Activated CD8-positive, alpha-beta T cell treated with anti-CD3 and anti-CD28 coated beads, Interleukin-2, amount 10 ng/mL, durations not matched to agents 7 days and 5 days (primary cell): ENCODE measurements at regions not wholly inside any gene's neighbourhood (a gene's known extent, or its start where the extent isn't known, plus 50 kb on each side); places are given as distances from the start of the nearest gene placed in this dataset.
A peak's percentile ranks its signal among the peaks of the same experiment; 100 is the strongest.
"Not testable (repeated sequence)": the region's sequence is repeated elsewhere in the genome, so short reads cannot be mapped to it uniquely, and the experiment has no call there.

Source experiments
- ATAC-seq: fragments of 150-1000 bp; cut with Tn5 transposase; one replicate; pipeline ENCODE4 v1.10.0; 2021; ENCODE audit warnings: moderate library complexity
- CTCF ChIA-PET: fragments of 350-600 bp; sonication (Branson Sonifier 250); formaldehyde crosslinking; loops from one replicate; lab custom pipeline; 2021; ENCODE audit warnings: antibody characterized with exemption; lab: Charles Lee
- POLR2A ChIA-PET: fragments of 350-600 bp; sonication (Branson Sonifier 250); formaldehyde crosslinking; loops from one replicate; lab custom pipeline; 2021; ENCODE audit warnings: antibody characterized with exemption; lab: Charles Lee
- DNase-seq: peaks from one replicate; pipeline ENCODE4 v3.0.0-alpha.2; 2020
- H3K27ac Mint-ChIP-seq: one replicate; pipeline ENCODE4 v1.8.0; 2021; ENCODE audit warnings: mild to moderate bottlenecking, mixed read lengths
- H3K27me3 Mint-ChIP-seq: one replicate; pipeline ENCODE4 v1.8.0; 2021; ENCODE audit warnings: low read depth, mixed read lengths
- H3K36me3 Mint-ChIP-seq: one replicate; pipeline ENCODE4 v1.8.0; 2021; ENCODE audit warnings: low read depth, mixed read lengths
- H3K4me1 Mint-ChIP-seq: one replicate; pipeline ENCODE4 v1.8.0; 2021; ENCODE audit warnings: low read depth, mixed read lengths
- H3K4me3 Mint-ChIP-seq: one replicate; pipeline ENCODE4 v1.8.0; 2021; ENCODE audit warnings: mild to moderate bottlenecking, mixed read lengths
- H3K9me3 Mint-ChIP-seq: one replicate; pipeline ENCODE4 v1.8.0; 2022; ENCODE audit warnings: mixed read lengths; ENCODE audit not compliant: insufficient read depth

GRCh38 chr1:121443001-121443540, 258.3 kb downstream of the SRGAP2C start:
- Mint-ChIP-seq H3K4me1 (peaks cover 11% of the 10 kb centered on the region), H3K9me3 (peaks cover 7% of the 10 kb centered on the region), H3K27me3 (peaks cover 3% of the 10 kb centered on the region), H3K27ac (no peak overlapping the region), H3K4me3 (no peak overlapping the region), H3K36me3 (no peaks in the 10 kb centered on the region)
- ChIA-PET CTCF (no interaction called here), POLR2A (no interaction called here)
- no peak for DNase-seq
- ATAC-seq, result no peak

- POLR2A ChIA-PET, result no interaction called here
- H3K27me3 Mint-ChIP-seq, result no peaks in the 10 kb centered on the region
- H3K9me3 Mint-ChIP-seq, result peaks cover 4% of the 10 kb centered on the region
- no peak overlapping the region for H3K27ac Mint-ChIP-seq
- CTCF ChIA-PET, result no interaction called here
- H3K4me1 Mint-ChIP-seq, result peaks cover 13% of the 10 kb centered on the region
- H3K4me3 Mint-ChIP-seq, result no peak overlapping the region
- ATAC-seq (no peak), DNase-seq (no peak)
- no peaks in the 10 kb centered on the region for H3K36me3 Mint-ChIP-seq
These were observed 259.3 kb downstream of the SRGAP2C start for GRCh38 chr1:121444096-121444495.

- ATAC-seq (no peak), DNase-seq (no peak)
- Mint-ChIP-seq H3K27me3 (no peaks in the 10 kb centered on the region), H3K4me3 (no peak overlapping the region), H3K27ac (no peak overlapping the region), H3K9me3 (peaks cover 4% of the 10 kb centered on the region), H3K36me3 (no peaks in the 10 kb centered on the region), H3K4me1 (peaks cover 13% of the 10 kb centered on the region)
- CTCF ChIA-PET, result interaction anchor here (1.0 to 1.6 kb wide), 4 partner anchors 9 to 16 kb away, joined by 4 to 6 read pairs (median 4); no protein-coding TSS in a partner anchor
- POLR2A ChIA-PET, result no interaction called here
These were observed 260.9 kb downstream of the SRGAP2C start for GRCh38 chr1:121445679-121446078.

GRCh38 chr1:121447280-121447923, 262.6 kb downstream of the SRGAP2C start:
- H3K27me3 Mint-ChIP-seq, H3K4me3 Mint-ChIP-seq, POLR2A ChIA-PET, H3K9me3 Mint-ChIP-seq, ATAC-seq, DNase-seq, H3K27ac Mint-ChIP-seq, H3K36me3 Mint-ChIP-seq: not testable (repeated sequence)
- H3K4me1 Mint-ChIP-seq, result peaks cover 13% of the 10 kb centered on the region
- CTCF ChIA-PET, result interaction anchor here (1.3 to 1.4 kb wide), 2 partner anchors 12 to 31 kb away, joined by 3 to 4 read pairs; no protein-coding TSS in a partner anchor

- POLR2A ChIA-PET, H3K36me3 Mint-ChIP-seq, H3K4me3 Mint-ChIP-seq, DNase-seq, H3K27ac Mint-ChIP-seq, ATAC-seq, H3K9me3 Mint-ChIP-seq, CTCF ChIA-PET, H3K27me3 Mint-ChIP-seq: not testable (repeated sequence)
- H3K4me1 Mint-ChIP-seq, result peaks cover 10% of the 10 kb centered on the region
These were observed 263.3 kb downstream of the SRGAP2C start for GRCh38 chr1:121448064-121448463.

- H3K9me3 Mint-ChIP-seq, result no peaks in the 10 kb centered on the region
- no peak for DNase-seq
- ChIA-PET CTCF (no interaction called here), POLR2A (no interaction called here)
- peaks cover 6% of the 10 kb centered on the region for H3K4me1 Mint-ChIP-seq
- H3K36me3 Mint-ChIP-seq, result no peaks in the 10 kb centered on the region
- no peak for ATAC-seq
- no peak overlapping the region for H3K27ac Mint-ChIP-seq
- no peaks in the 10 kb centered on the region for H3K27me3 Mint-ChIP-seq
- no peak overlapping the region for H3K4me3 Mint-ChIP-seq
These were observed 264.1 kb downstream of the SRGAP2C start for GRCh38 chr1:121448851-121449250.

GRCh38 chr1:121452484-121452883, 267.7 kb downstream of the SRGAP2C start:
- no peaks in the 10 kb centered on the region for H3K27me3 Mint-ChIP-seq
- no peaks in the 10 kb centered on the region for H3K9me3 Mint-ChIP-seq
- ATAC-seq, result no peak
- H3K4me1 Mint-ChIP-seq, result peaks cover 6% of the 10 kb centered on the region
- no peak overlapping the region for H3K27ac Mint-ChIP-seq
- ChIA-PET CTCF (interaction anchor here (1.1 kb wide), 1 partner anchor 19 kb away, joined by 3 read pairs; no protein-coding TSS in a partner anchor), POLR2A (no interaction called here)
- no peaks in the 10 kb centered on the region for H3K36me3 Mint-ChIP-seq
- no peak overlapping the region for H3K4me3 Mint-ChIP-seq
- DNase-seq, result no peak

GRCh38 chr1:121458291-121459048, 273.7 kb downstream of the SRGAP2C start:
- DNase-seq, result no peak
- Mint-ChIP-seq H3K27me3 (no peaks in the 10 kb centered on the region), H3K36me3 (peaks cover 4% of the 10 kb centered on the region), H3K4me3 (peak overlapping the region; percentile 62), H3K27ac (peak overlapping the region; percentile 62), H3K9me3 (no peaks in the 10 kb centered on the region), H3K4me1 (peaks cover 9% of the 10 kb centered on the region)
- ATAC-seq, result peak; percentile 72
- POLR2A ChIA-PET, result interaction anchor here (1.2 to 1.3 kb wide), 3 partner anchors 58 to 608 kb away, joined by 3 to 7 read pairs (median 4); no protein-coding TSS in a partner anchor
- CTCF ChIA-PET, result interaction anchor here (0.8 kb wide), 1 partner anchor 61 kb away, joined by 4 read pairs; no protein-coding TSS in a partner anchor

- H3K4me1 Mint-ChIP-seq, result peaks cover 9% of the 10 kb centered on the region
- ATAC-seq (no peak), DNase-seq (no peak)
- CTCF ChIA-PET, result interaction anchor here (0.8 kb wide), 1 partner anchor 60 kb away, joined by 4 read pairs; no protein-coding TSS in a partner anchor
- H3K4me3 Mint-ChIP-seq, result no peak overlapping the region
- H3K36me3 Mint-ChIP-seq, result peaks cover 4% of the 10 kb centered on the region
- no peak overlapping the region for H3K27ac Mint-ChIP-seq
- no peaks in the 10 kb centered on the region for H3K27me3 Mint-ChIP-seq
- H3K9me3 Mint-ChIP-seq, result no peaks in the 10 kb centered on the region
- POLR2A ChIA-PET, result interaction anchor here (1.2 to 1.3 kb wide), 3 partner anchors 57 to 608 kb away, joined by 3 to 7 read pairs (median 4); no protein-coding TSS in a partner anchor
These were observed 274.5 kb downstream of the SRGAP2C start for GRCh38 chr1:121459235-121459634.

GRCh38 chr1:121469395-121469794, 284.6 kb downstream of the SRGAP2C start:
- H3K36me3 Mint-ChIP-seq, H3K9me3 Mint-ChIP-seq, H3K27ac Mint-ChIP-seq, H3K4me1 Mint-ChIP-seq, DNase-seq, CTCF ChIA-PET, ATAC-seq, H3K4me3 Mint-ChIP-seq, H3K27me3 Mint-ChIP-seq: not testable (repeated sequence)
- POLR2A ChIA-PET, result interaction anchor here (0.6 kb wide), 1 partner anchor 30 kb away, joined by 3 read pairs; no protein-coding TSS in a partner anchor

- H3K4me1 Mint-ChIP-seq, CTCF ChIA-PET, DNase-seq, H3K27me3 Mint-ChIP-seq, H3K9me3 Mint-ChIP-seq, H3K27ac Mint-ChIP-seq, H3K36me3 Mint-ChIP-seq, POLR2A ChIA-PET, H3K4me3 Mint-ChIP-seq, ATAC-seq: not testable (repeated sequence)
These were observed 285.6 kb downstream of the SRGAP2C start for GRCh38 chr1:121470401-121470800.
